ENCODE measurements at regions not wholly inside any gene's neighbourhood (a gene's known extent, or its start where the extent isn't known, plus 50 kb on each side); places are given as distances from the start of the nearest gene placed in this dataset.

DNA sequence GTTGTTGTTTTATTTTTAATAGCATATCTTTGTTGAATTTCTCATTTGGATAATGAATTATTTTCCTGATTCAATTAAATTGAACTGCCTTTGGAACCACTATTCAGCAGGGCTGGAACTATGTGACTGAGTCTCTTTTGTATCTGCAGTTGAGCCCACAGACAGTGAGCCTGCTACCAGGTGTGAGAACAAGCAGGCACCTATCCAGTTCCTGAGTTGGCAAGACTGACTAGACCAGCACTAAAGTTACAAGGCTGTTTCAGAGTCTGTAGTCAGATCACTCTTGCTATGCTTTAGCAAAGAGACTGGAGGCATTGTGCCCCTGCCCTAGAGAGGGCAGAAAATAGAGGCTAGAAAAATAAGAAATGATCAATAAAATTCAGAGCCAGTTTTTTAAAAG lies 237.3 kb upstream of the GRID2 start:
- TF ChIP-seq POLR2AphosphoS5 (IDR thresholded peaks at IDR 0.05; ENCODE audit: low read depth, low read length) (no peak), TAF1 (IDR thresholded peaks at IDR 0.05; ENCODE audit: borderline replicate concordance, insufficient read depth, low read length) (no peak)

DNA sequence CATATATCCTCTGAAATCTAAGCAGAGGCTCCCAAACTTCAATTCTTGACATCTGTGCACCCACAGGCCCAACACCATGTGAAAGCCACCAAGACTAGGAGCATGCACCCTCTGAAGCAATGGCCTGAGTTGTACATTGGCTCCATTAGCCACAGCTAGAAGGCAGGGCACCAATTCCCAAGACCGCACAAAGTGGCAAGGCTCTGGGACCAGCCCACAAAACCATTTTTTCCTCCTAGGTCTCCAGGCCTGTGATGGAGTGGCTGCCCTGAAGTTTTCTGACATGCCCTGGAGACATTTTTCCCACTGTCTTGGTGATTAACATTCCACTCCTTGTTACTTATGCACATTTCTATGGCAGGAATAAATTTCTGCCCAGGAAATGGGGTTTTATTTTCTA lies 232.2 kb upstream of the GRID2 start:
- TF ChIP-seq FOXP2 (optimal IDR thresholded peaks at IDR 0.05; ENCODE audit: borderline replicate concordance, extremely low read depth, extremely low read length, insufficient read depth) (no peak), TAF1 (IDR thresholded peaks at IDR 0.05; ENCODE audit: borderline replicate concordance, insufficient read depth, low read length) (no peak), SIN3A (IDR thresholded peaks at IDR 0.05; ENCODE audit: borderline replicate concordance, insufficient read depth, low read length) (no peak), POLR2AphosphoS5 (IDR thresholded peaks at IDR 0.05; ENCODE audit: low read depth, low read length) (no peak)
- TF ChIP-seq, protein P1, sequence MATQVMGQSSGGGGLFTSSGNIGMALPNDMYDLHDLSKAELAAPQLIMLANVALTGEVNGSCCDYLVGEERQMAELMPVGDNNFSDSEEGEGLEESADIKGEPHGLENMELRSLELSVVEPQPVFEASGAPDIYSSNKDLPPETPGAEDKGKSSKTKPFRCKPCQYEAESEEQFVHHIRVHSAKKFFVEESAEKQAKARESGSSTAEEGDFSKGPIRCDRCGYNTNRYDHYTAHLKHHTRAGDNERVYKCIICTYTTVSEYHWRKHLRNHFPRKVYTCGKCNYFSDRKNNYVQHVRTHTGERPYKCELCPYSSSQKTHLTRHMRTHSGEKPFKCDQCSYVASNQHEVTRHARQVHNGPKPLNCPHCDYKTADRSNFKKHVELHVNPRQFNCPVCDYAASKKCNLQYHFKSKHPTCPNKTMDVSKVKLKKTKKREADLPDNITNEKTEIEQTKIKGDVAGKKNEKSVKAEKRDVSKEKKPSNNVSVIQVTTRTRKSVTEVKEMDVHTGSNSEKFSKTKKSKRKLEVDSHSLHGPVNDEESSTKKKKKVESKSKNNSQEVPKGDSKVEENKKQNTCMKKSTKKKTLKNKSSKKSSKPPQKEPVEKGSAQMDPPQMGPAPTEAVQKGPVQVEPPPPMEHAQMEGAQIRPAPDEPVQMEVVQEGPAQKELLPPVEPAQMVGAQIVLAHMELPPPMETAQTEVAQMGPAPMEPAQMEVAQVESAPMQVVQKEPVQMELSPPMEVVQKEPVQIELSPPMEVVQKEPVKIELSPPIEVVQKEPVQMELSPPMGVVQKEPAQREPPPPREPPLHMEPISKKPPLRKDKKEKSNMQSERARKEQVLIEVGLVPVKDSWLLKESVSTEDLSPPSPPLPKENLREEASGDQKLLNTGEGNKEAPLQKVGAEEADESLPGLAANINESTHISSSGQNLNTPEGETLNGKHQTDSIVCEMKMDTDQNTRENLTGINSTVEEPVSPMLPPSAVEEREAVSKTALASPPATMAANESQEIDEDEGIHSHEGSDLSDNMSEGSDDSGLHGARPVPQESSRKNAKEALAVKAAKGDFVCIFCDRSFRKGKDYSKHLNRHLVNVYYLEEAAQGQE (IDR thresholded peaks at IDR 0.05; ENCODE audit: insufficient read depth in 1 of 2, low read depth in 2 of 2, low read length in 2 of 2), result no peak

DNA sequence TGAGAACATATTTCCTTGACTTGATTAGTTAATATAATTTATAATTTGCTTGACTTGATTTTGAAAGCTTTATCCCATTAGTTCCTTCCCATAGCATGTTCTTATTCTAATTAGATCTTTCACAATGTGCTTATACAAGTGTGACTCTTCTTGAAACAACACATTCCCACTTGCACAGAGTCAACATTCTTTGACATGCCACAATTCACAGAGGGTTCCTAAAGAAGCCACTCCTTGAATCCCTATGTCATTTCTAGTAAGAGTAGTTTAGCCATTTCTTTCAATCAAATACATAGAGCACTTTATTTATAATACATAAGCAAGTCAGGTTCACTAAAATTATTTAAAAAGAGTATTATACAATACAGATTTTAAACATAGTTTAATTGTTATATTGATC lies 228.9 kb upstream of the GRID2 start:
- TF ChIP-seq FOXP2 (optimal IDR thresholded peaks at IDR 0.05; ENCODE audit: borderline replicate concordance, extremely low read depth, extremely low read length, insufficient read depth) (no peak), SIN3A (IDR thresholded peaks at IDR 0.05; ENCODE audit: borderline replicate concordance, insufficient read depth, low read length) (no peak), POLR2AphosphoS5 (IDR thresholded peaks at IDR 0.05; ENCODE audit: low read depth, low read length) (no peak), TAF1 (IDR thresholded peaks at IDR 0.05; ENCODE audit: borderline replicate concordance, insufficient read depth, low read length) (no peak)
- TF ChIP-seq, protein P1 (IDR thresholded peaks at IDR 0.05; ENCODE audit: insufficient read depth in 1 of 2, low read depth in 2 of 2, low read length in 2 of 2), result no peak

DNA sequence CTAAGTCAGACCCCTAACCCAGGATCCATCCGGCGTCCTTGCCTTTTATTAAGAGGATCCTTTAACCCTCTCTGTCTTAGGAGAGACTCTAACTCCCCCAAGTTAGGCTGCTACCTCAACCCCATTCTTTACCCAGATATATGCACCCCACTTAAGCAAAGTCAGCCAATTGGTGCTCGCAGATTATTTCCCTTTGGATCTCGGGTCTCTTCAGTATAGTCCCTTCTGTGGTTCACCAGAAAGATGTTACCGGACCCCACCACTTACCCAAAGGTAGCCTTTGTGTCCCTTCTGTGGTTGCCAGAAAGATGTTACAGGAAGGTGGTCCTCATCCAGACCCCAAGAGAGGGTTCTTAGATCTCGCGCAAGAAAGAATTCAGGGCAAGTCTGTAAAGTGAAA lies 212.9 kb upstream of the GRID2 start:
- TF ChIP-seq, protein P1 (IDR thresholded peaks at IDR 0.05; ENCODE audit: insufficient read depth in 1 of 2, low read depth in 2 of 2, low read length in 2 of 2), result no peak
- TF ChIP-seq FOXP2 (optimal IDR thresholded peaks at IDR 0.05; ENCODE audit: borderline replicate concordance, extremely low read depth, extremely low read length, insufficient read depth) (no peak), TAF1 (IDR thresholded peaks at IDR 0.05; ENCODE audit: borderline replicate concordance, insufficient read depth, low read length) (no peak), SIN3A (IDR thresholded peaks at IDR 0.05; ENCODE audit: borderline replicate concordance, insufficient read depth, low read length) (no peak), POLR2AphosphoS5 (IDR thresholded peaks at IDR 0.05; ENCODE audit: low read depth, low read length) (no peak)

DNA sequence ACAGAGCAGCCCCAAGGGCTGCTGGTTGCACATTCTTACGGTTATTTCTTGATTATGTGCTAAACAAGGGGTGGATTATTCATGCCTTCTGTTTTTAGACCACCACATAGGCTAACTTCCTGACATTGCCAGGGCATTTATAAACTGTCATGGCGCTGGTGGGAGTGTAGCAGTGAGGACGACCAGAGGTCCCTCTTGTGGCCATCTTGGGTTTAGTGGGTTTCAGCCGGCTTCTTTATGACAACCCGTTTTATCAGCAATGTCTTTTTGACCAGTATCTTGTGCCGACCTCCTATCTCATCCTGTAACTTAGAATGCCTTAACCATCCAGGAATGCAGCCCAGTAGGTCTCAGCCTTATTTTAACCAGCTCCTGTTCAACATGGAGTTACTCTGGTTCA lies 212.4 kb upstream of the GRID2 start:
- TF ChIP-seq FOXP2 (optimal IDR thresholded peaks at IDR 0.05; ENCODE audit: borderline replicate concordance, extremely low read depth, extremely low read length, insufficient read depth) (no peak), SIN3A (IDR thresholded peaks at IDR 0.05; ENCODE audit: borderline replicate concordance, insufficient read depth, low read length) (no peak), TAF1 (IDR thresholded peaks at IDR 0.05; ENCODE audit: borderline replicate concordance, insufficient read depth, low read length) (no peak), POLR2AphosphoS5 (IDR thresholded peaks at IDR 0.05; ENCODE audit: low read depth, low read length) (no peak)
- TF ChIP-seq, protein P1 (IDR thresholded peaks at IDR 0.05; ENCODE audit: insufficient read depth in 1 of 2, low read depth in 2 of 2, low read length in 2 of 2), result no peak
